ENCODE measurements at regions not wholly inside any gene's neighbourhood (a gene's known extent, or its start where the extent isn't known, plus 50 kb on each side); places are given as distances from the start of the nearest gene placed in this dataset.
"Not testable (repeated sequence)": the region's sequence is repeated elsewhere in the genome, so short reads cannot be mapped to it uniquely, and the experiment has no call there.

- H3K27me3 ChIP-seq (replicated peaks in 1 of 2; ENCODE audit: control insufficient read depth in 2 of 2, insufficient read depth in 2 of 2, low read length in 1 of 2); H3K27ac ChIP-seq (ENCODE audit: control insufficient read depth, insufficient read depth); H4K20me1 ChIP-seq (ENCODE audit: control insufficient read depth, insufficient read depth); FAIRE-seq; H3K4me1 ChIP-seq (ENCODE audit: control insufficient read depth, insufficient read depth, low read length); H3K9ac ChIP-seq (ENCODE audit: control insufficient read depth, insufficient read depth, low read length); intact Hi-C loops (cut with micrococcal nuclease; ENCODE audit: unreplicated experiment); DNase-seq (ENCODE audit: low read depth, low spot score); POLR2A ChIA-PET; in situ Hi-C loops (cut with MboI); H3K4me2 ChIP-seq (ENCODE audit: control insufficient read depth, insufficient read depth); H3K4me3 ChIP-seq; BruUV-seq (replicated peaks); RAD21 ChIA-PET (ENCODE audit: unreplicated experiment); ATAC-seq; SMC1A ChIA-PET (ENCODE audit: uncharacterized antibody, unreplicated experiment); H3K79me2 ChIP-seq (ENCODE audit: control insufficient read depth, insufficient read depth, low read length); CTCF ChIA-PET; H3K36me3 ChIP-seq (ENCODE audit: control insufficient read depth in 2 of 2, insufficient read depth in 2 of 2, low read length in 1 of 2); H3K9me3 ChIP-seq (replicated peaks; ENCODE audit: control insufficient read depth, insufficient read depth, low read length); H2AFZ ChIP-seq (ENCODE audit: control insufficient read depth, low read depth, low read length): not testable (repeated sequence)
- 83% methylated on average over 10 of the region's 14 CpGs for WGBS (ENCODE audit: insufficient coverage, insufficient replicate concordance, low lambda C conversion rate, missing lambda C conversion rate)
Observed at GRCh38 chr2:90248400-90248799, 1556.9 kb downstream of the RPIA start.

- H3K36me3 ChIP-seq (ENCODE audit: control insufficient read depth in 2 of 2, insufficient read depth in 2 of 2, low read length in 1 of 2); CTCF ChIA-PET; POLR2A ChIA-PET; H2AFZ ChIP-seq (ENCODE audit: control insufficient read depth, low read depth, low read length); H3K4me3 ChIP-seq; SMC1A ChIA-PET (ENCODE audit: uncharacterized antibody, unreplicated experiment); H4K20me1 ChIP-seq (ENCODE audit: control insufficient read depth, insufficient read depth); H3K4me1 ChIP-seq (ENCODE audit: control insufficient read depth, insufficient read depth, low read length); in situ Hi-C loops (cut with MboI); intact Hi-C loops (cut with micrococcal nuclease; ENCODE audit: unreplicated experiment); H3K27me3 ChIP-seq (replicated peaks in 1 of 2; ENCODE audit: control insufficient read depth in 2 of 2, insufficient read depth in 2 of 2, low read length in 1 of 2); H3K4me2 ChIP-seq (ENCODE audit: control insufficient read depth, insufficient read depth); BruUV-seq (replicated peaks); H3K9me3 ChIP-seq (replicated peaks; ENCODE audit: control insufficient read depth, insufficient read depth, low read length); ATAC-seq; H3K79me2 ChIP-seq (ENCODE audit: control insufficient read depth, insufficient read depth, low read length); RAD21 ChIA-PET (ENCODE audit: unreplicated experiment); FAIRE-seq; DNase-seq (ENCODE audit: low read depth, low spot score); H3K9ac ChIP-seq (ENCODE audit: control insufficient read depth, insufficient read depth, low read length); H3K27ac ChIP-seq (ENCODE audit: control insufficient read depth, insufficient read depth): not testable (repeated sequence)
- 2% methylated on average over 8 of the region's 8 CpGs for WGBS (ENCODE audit: insufficient coverage, insufficient replicate concordance, low lambda C conversion rate, missing lambda C conversion rate)
Observed at GRCh38 chr2:90250350-90250749, 1558.9 kb downstream of the RPIA start.

- H3K9ac ChIP-seq (ENCODE audit: control insufficient read depth, insufficient read depth, low read length); H3K36me3 ChIP-seq (ENCODE audit: control insufficient read depth in 2 of 2, insufficient read depth in 2 of 2, low read length in 1 of 2); H3K4me3 ChIP-seq; ATAC-seq; H3K27ac ChIP-seq (ENCODE audit: control insufficient read depth, insufficient read depth); RAD21 ChIA-PET (ENCODE audit: unreplicated experiment); H2AFZ ChIP-seq (ENCODE audit: control insufficient read depth, low read depth, low read length); intact Hi-C loops (cut with micrococcal nuclease; ENCODE audit: unreplicated experiment); H3K4me1 ChIP-seq (ENCODE audit: control insufficient read depth, insufficient read depth, low read length); SMC1A ChIA-PET (ENCODE audit: uncharacterized antibody, unreplicated experiment); BruUV-seq (replicated peaks); in situ Hi-C loops (cut with MboI); POLR2A ChIA-PET; H4K20me1 ChIP-seq (ENCODE audit: control insufficient read depth, insufficient read depth); FAIRE-seq; H3K9me3 ChIP-seq (replicated peaks; ENCODE audit: control insufficient read depth, insufficient read depth, low read length); H3K27me3 ChIP-seq (replicated peaks in 1 of 2; ENCODE audit: control insufficient read depth in 2 of 2, insufficient read depth in 2 of 2, low read length in 1 of 2); H3K79me2 ChIP-seq (ENCODE audit: control insufficient read depth, insufficient read depth, low read length); DNase-seq (ENCODE audit: low read depth, low spot score); CTCF ChIA-PET; H3K4me2 ChIP-seq (ENCODE audit: control insufficient read depth, insufficient read depth): not testable (repeated sequence)
- 0% methylated on average over 2 of the region's 2 CpGs for WGBS (ENCODE audit: insufficient coverage, insufficient replicate concordance, low lambda C conversion rate, missing lambda C conversion rate)
Observed at GRCh38 chr2:90251576-90251975, 1560.1 kb downstream of the RPIA start.

- POLR2A ChIA-PET; H3K27me3 ChIP-seq (replicated peaks in 1 of 2; ENCODE audit: control insufficient read depth in 2 of 2, insufficient read depth in 2 of 2, low read length in 1 of 2); H3K9me3 ChIP-seq (replicated peaks; ENCODE audit: control insufficient read depth, insufficient read depth, low read length); H3K4me2 ChIP-seq (ENCODE audit: control insufficient read depth, insufficient read depth); H4K20me1 ChIP-seq (ENCODE audit: control insufficient read depth, insufficient read depth); ATAC-seq; RAD21 ChIA-PET (ENCODE audit: unreplicated experiment); intact Hi-C loops (cut with micrococcal nuclease; ENCODE audit: unreplicated experiment); H3K9ac ChIP-seq (ENCODE audit: control insufficient read depth, insufficient read depth, low read length); SMC1A ChIA-PET (ENCODE audit: uncharacterized antibody, unreplicated experiment); H3K79me2 ChIP-seq (ENCODE audit: control insufficient read depth, insufficient read depth, low read length); H3K27ac ChIP-seq (ENCODE audit: control insufficient read depth, insufficient read depth); H2AFZ ChIP-seq (ENCODE audit: control insufficient read depth, low read depth, low read length); BruUV-seq (replicated peaks); H3K4me3 ChIP-seq; H3K36me3 ChIP-seq (ENCODE audit: control insufficient read depth in 2 of 2, insufficient read depth in 2 of 2, low read length in 1 of 2); CTCF ChIA-PET; FAIRE-seq; in situ Hi-C loops (cut with MboI); H3K4me1 ChIP-seq (ENCODE audit: control insufficient read depth, insufficient read depth, low read length); DNase-seq (ENCODE audit: low read depth, low spot score): not testable (repeated sequence)
- 8% methylated on average over 4 of the region's 8 CpGs for WGBS (ENCODE audit: insufficient coverage, insufficient replicate concordance, low lambda C conversion rate, missing lambda C conversion rate)
Observed at GRCh38 chr2:90253306-90253705, 1561.8 kb downstream of the RPIA start.

All from GM12878 (cell line).